ENCODE measurements at regions not wholly inside any gene's neighbourhood (a gene's known extent, or its start where the extent isn't known, plus 50 kb on each side); places are given as distances from the start of the nearest gene placed in this dataset.

- Mint-ChIP-seq H3K4me1 (ENCODE audit: unreplicated experiment) (no peaks in the 10 kb centered on the region), H3K27ac (ENCODE audit: unreplicated experiment) (no peak overlapping the region), H3K9me3 (ENCODE audit: unreplicated experiment) (no peaks in the 10 kb centered on the region), H3K27me3 (ENCODE audit: unreplicated experiment) (peaks cover 2% of the 10 kb centered on the region), H3K4me3 (ENCODE audit: unreplicated experiment) (no peak overlapping the region), H3K36me3 (ENCODE audit: unreplicated experiment) (no peaks in the 10 kb centered on the region)
- TF ChIP-seq CTCF (IDR thresholded peaks at IDR 0.05) = no peak
- DNase-seq (ENCODE audit: extremely low spot score, unreplicated experiment) = no peak
These were observed 363.6 kb downstream of the ANXA1 start for GRCh38 chr9:73515216-73515615.

GRCh38 chr9:73523391-73523790 lies 371.7 kb downstream of the ANXA1 start:
- Mint-ChIP-seq H3K36me3 (ENCODE audit: unreplicated experiment) (no peaks in the 10 kb centered on the region), H3K27ac (ENCODE audit: unreplicated experiment) (no peak overlapping the region), H3K9me3 (ENCODE audit: unreplicated experiment) (no peaks in the 10 kb centered on the region), H3K4me3 (ENCODE audit: unreplicated experiment) (no peak overlapping the region), H3K4me1 (ENCODE audit: unreplicated experiment) (no peaks in the 10 kb centered on the region), H3K27me3 (ENCODE audit: unreplicated experiment) (no peaks in the 10 kb centered on the region)
- TF ChIP-seq CTCF (IDR thresholded peaks at IDR 0.05) = no peak
- no peak for DNase-seq (ENCODE audit: extremely low spot score, unreplicated experiment)

- H3K9me3 Mint-ChIP-seq (ENCODE audit: unreplicated experiment) = no peaks in the 10 kb centered on the region
- TF ChIP-seq CTCF (IDR thresholded peaks at IDR 0.05) = no peak
- H3K4me3 Mint-ChIP-seq (ENCODE audit: unreplicated experiment) = no peak overlapping the region
- no peaks in the 10 kb centered on the region for H3K27me3 Mint-ChIP-seq (ENCODE audit: unreplicated experiment)
- H3K36me3 Mint-ChIP-seq (ENCODE audit: unreplicated experiment) = no peaks in the 10 kb centered on the region
- H3K27ac Mint-ChIP-seq (ENCODE audit: unreplicated experiment) = no peak overlapping the region
- H3K4me1 Mint-ChIP-seq (ENCODE audit: unreplicated experiment) = no peaks in the 10 kb centered on the region
- DNase-seq (ENCODE audit: extremely low spot score, unreplicated experiment) = no peak
These were observed 373.7 kb downstream of the ANXA1 start for GRCh38 chr9:73525350-73525749.

GRCh38 chr9:73527521-73527920 lies 375.9 kb downstream of the ANXA1 start:
- H3K4me1 Mint-ChIP-seq (ENCODE audit: unreplicated experiment) = no peaks in the 10 kb centered on the region
- H3K36me3 Mint-ChIP-seq (ENCODE audit: unreplicated experiment) = no peaks in the 10 kb centered on the region
- DNase-seq (ENCODE audit: extremely low spot score, unreplicated experiment) = no peak
- H3K27me3 Mint-ChIP-seq (ENCODE audit: unreplicated experiment) = no peaks in the 10 kb centered on the region
- H3K27ac Mint-ChIP-seq (ENCODE audit: unreplicated experiment) = no peak overlapping the region
- no peaks in the 10 kb centered on the region for H3K9me3 Mint-ChIP-seq (ENCODE audit: unreplicated experiment)
- no peak overlapping the region for H3K4me3 Mint-ChIP-seq (ENCODE audit: unreplicated experiment)
- no peak for TF ChIP-seq CTCF (IDR thresholded peaks at IDR 0.05)

GRCh38 chr9:73528926-73529325 lies 377.3 kb downstream of the ANXA1 start:
- H3K27me3 Mint-ChIP-seq (ENCODE audit: unreplicated experiment) = no peaks in the 10 kb centered on the region
- no peaks in the 10 kb centered on the region for H3K36me3 Mint-ChIP-seq (ENCODE audit: unreplicated experiment)
- no peak for TF ChIP-seq CTCF (IDR thresholded peaks at IDR 0.05)
- H3K27ac Mint-ChIP-seq (ENCODE audit: unreplicated experiment) = no peak overlapping the region
- H3K4me1 Mint-ChIP-seq (ENCODE audit: unreplicated experiment) = no peaks in the 10 kb centered on the region
- H3K4me3 Mint-ChIP-seq (ENCODE audit: unreplicated experiment) = no peak overlapping the region
- DNase-seq (ENCODE audit: extremely low spot score, unreplicated experiment) = no peak
- H3K9me3 Mint-ChIP-seq (ENCODE audit: unreplicated experiment) = no peaks in the 10 kb centered on the region
